Activated naive CD8-positive, alpha-beta T cell treated with anti-CD3 and anti-CD28 coated beads, Interleukin-2, amount 50 U/mL, for 24 hours (primary cell): ENCODE measurements at regions not wholly inside any gene's neighbourhood (a gene's known extent, or its start where the extent isn't known, plus 50 kb on each side); places are given as distances from the start of the nearest gene placed in this dataset.

Source experiments
- ATAC-seq: fragments of 150-1000 bp; cut with Tn5 transposase; one replicate; pipeline ENCODE4 v1.10.0; 2021
- DNase-seq: peaks from one replicate; pipeline ENCODE4 v3.0.0; 2021
- H3K27ac Mint-ChIP-seq: one replicate; pipeline ENCODE4 v1.8.0; 2021; ENCODE audit warnings: mild to moderate bottlenecking, mixed read lengths
- H3K27me3 Mint-ChIP-seq: one replicate; pipeline ENCODE4 v1.8.0; 2021; ENCODE audit warnings: mixed read lengths
- H3K36me3 Mint-ChIP-seq: one replicate; pipeline ENCODE4 v1.8.0; 2021; ENCODE audit warnings: low read depth, mixed read lengths
- H3K4me1 Mint-ChIP-seq: one replicate; pipeline ENCODE4 v1.8.0; 2021; ENCODE audit warnings: mixed read lengths
- H3K4me3 Mint-ChIP-seq: one replicate; pipeline ENCODE4 v1.8.0; 2021; ENCODE audit warnings: mild to moderate bottlenecking, moderate library complexity, mixed read lengths
- H3K9me3 Mint-ChIP-seq: one replicate; pipeline ENCODE4 v1.8.0; 2021; ENCODE audit warnings: mixed read lengths

- no peak for DNase-seq
- no peak overlapping the region for H3K27ac Mint-ChIP-seq
These were observed 667.4 kb upstream of the ZP4 start for GRCh38 chr1:238558156-238558555.

GRCh38 chr1:238552271-238552670 is 661.5 kb upstream of the ZP4 start:
- H3K36me3 Mint-ChIP-seq = no peaks in the 10 kb centered on the region
- DNase-seq = no peak
- no peaks in the 10 kb centered on the region for H3K4me1 Mint-ChIP-seq
- H3K27me3 Mint-ChIP-seq = no peaks in the 10 kb centered on the region
- no peak for ATAC-seq
- no peak overlapping the region for H3K27ac Mint-ChIP-seq
- H3K4me3 Mint-ChIP-seq = no peak overlapping the region
- H3K9me3 Mint-ChIP-seq = no peaks in the 10 kb centered on the region

More at GRCh38 chr1:238558156-238558555, 667.4 kb upstream of the ZP4 start:
- no peaks in the 10 kb centered on the region for H3K4me1 Mint-ChIP-seq
- H3K9me3 Mint-ChIP-seq = peaks cover 11% of the 10 kb centered on the region
- H3K36me3 Mint-ChIP-seq = no peaks in the 10 kb centered on the region
- no peaks in the 10 kb centered on the region for H3K27me3 Mint-ChIP-seq
- H3K4me3 Mint-ChIP-seq = no peak overlapping the region
- no peak for ATAC-seq

GRCh38 chr1:238549137-238549536 is 658.4 kb upstream of the ZP4 start:
- H3K27ac Mint-ChIP-seq = no peak overlapping the region
- no peaks in the 10 kb centered on the region for H3K4me1 Mint-ChIP-seq
- H3K4me3 Mint-ChIP-seq = no peak overlapping the region
- DNase-seq (no peak), ATAC-seq (no peak)
- no peaks in the 10 kb centered on the region for H3K36me3 Mint-ChIP-seq
- no peaks in the 10 kb centered on the region for H3K27me3 Mint-ChIP-seq
- H3K9me3 Mint-ChIP-seq = peaks cover 10% of the 10 kb centered on the region

- Mint-ChIP-seq H3K36me3 (no peaks in the 10 kb centered on the region), H3K27me3 (no peaks in the 10 kb centered on the region), H3K4me1 (no peaks in the 10 kb centered on the region), H3K4me3 (no peak overlapping the region), H3K9me3 (peaks cover 10% of the 10 kb centered on the region), H3K27ac (no peak overlapping the region)
- ATAC-seq (no peak), DNase-seq (no peak)
These were observed 655.4 kb upstream of the ZP4 start for GRCh38 chr1:238546118-238546517.

- H3K36me3 Mint-ChIP-seq = no peaks in the 10 kb centered on the region
- no peak overlapping the region for H3K4me3 Mint-ChIP-seq
- no peaks in the 10 kb centered on the region for H3K4me1 Mint-ChIP-seq
- no peak overlapping the region for H3K27ac Mint-ChIP-seq
- no peaks in the 10 kb centered on the region for H3K27me3 Mint-ChIP-seq
- ATAC-seq (no peak), DNase-seq (no peak)
- peaks cover 4% of the 10 kb centered on the region for H3K9me3 Mint-ChIP-seq
These were observed 646.9 kb upstream of the ZP4 start for GRCh38 chr1:238537641-238538040.

GRCh38 chr1:238530209-238530851 is 639.6 kb upstream of the ZP4 start:
- peaks cover 11% of the 10 kb centered on the region for H3K9me3 Mint-ChIP-seq
- no peak overlapping the region for H3K4me3 Mint-ChIP-seq
- H3K27me3 Mint-ChIP-seq = no peaks in the 10 kb centered on the region
- H3K27ac Mint-ChIP-seq = no peak overlapping the region
- no peak for ATAC-seq
- no peaks in the 10 kb centered on the region for H3K4me1 Mint-ChIP-seq
- H3K36me3 Mint-ChIP-seq = no peaks in the 10 kb centered on the region
- no peak for DNase-seq

- Mint-ChIP-seq H3K9me3 (peaks cover 26% of the 10 kb centered on the region), H3K27ac (no peak overlapping the region), H3K4me1 (no peaks in the 10 kb centered on the region), H3K4me3 (no peak overlapping the region), H3K36me3 (no peaks in the 10 kb centered on the region), H3K27me3 (no peaks in the 10 kb centered on the region)
- DNase-seq (no peak), ATAC-seq (no peak)
These were observed 627.0 kb upstream of the ZP4 start for GRCh38 chr1:238517711-238518110.

GRCh38 chr1:238501290-238501689 is 610.6 kb upstream of the ZP4 start:
- peaks cover 9% of the 10 kb centered on the region for H3K9me3 Mint-ChIP-seq
- ATAC-seq (no peak), DNase-seq (no peak)
- no peaks in the 10 kb centered on the region for H3K27me3 Mint-ChIP-seq
- H3K4me3 Mint-ChIP-seq = no peak overlapping the region
- H3K4me1 Mint-ChIP-seq = no peaks in the 10 kb centered on the region
- no peak overlapping the region for H3K27ac Mint-ChIP-seq
- no peaks in the 10 kb centered on the region for H3K36me3 Mint-ChIP-seq

GRCh38 chr1:238499021-238499420 is 608.3 kb upstream of the ZP4 start:
- Mint-ChIP-seq H3K9me3 (peaks cover 9% of the 10 kb centered on the region), H3K27me3 (no peaks in the 10 kb centered on the region), H3K4me3 (no peak overlapping the region), H3K27ac (no peak overlapping the region), H3K4me1 (no peaks in the 10 kb centered on the region), H3K36me3 (no peaks in the 10 kb centered on the region)
- DNase-seq (no peak), ATAC-seq (no peak)

GRCh38 chr1:238492271-238492670 is 601.5 kb upstream of the ZP4 start:
- H3K9me3 Mint-ChIP-seq = peaks cover 3% of the 10 kb centered on the region
- H3K27me3 Mint-ChIP-seq = no peaks in the 10 kb centered on the region
- no peak for DNase-seq
- H3K36me3 Mint-ChIP-seq = no peaks in the 10 kb centered on the region
- ATAC-seq = no peak
- no peaks in the 10 kb centered on the region for H3K4me1 Mint-ChIP-seq
- H3K4me3 Mint-ChIP-seq = no peak overlapping the region
- H3K27ac Mint-ChIP-seq = no peak overlapping the region

- Mint-ChIP-seq H3K4me3 (no peak overlapping the region), H3K4me1 (no peaks in the 10 kb centered on the region), H3K36me3 (no peaks in the 10 kb centered on the region), H3K9me3 (peaks cover 3% of the 10 kb centered on the region), H3K27me3 (no peaks in the 10 kb centered on the region), H3K27ac (no peak overlapping the region)
- ATAC-seq (no peak), DNase-seq (no peak)
These were observed 600.5 kb upstream of the ZP4 start for GRCh38 chr1:238491265-238491664.

GRCh38 chr1:238489006-238489405 is 598.3 kb upstream of the ZP4 start:
- Mint-ChIP-seq H3K27me3 (no peaks in the 10 kb centered on the region), H3K36me3 (no peaks in the 10 kb centered on the region)
- ATAC-seq = no peak

GRCh38 chr1:238488401-238488800 is 597.7 kb upstream of the ZP4 start:
- Mint-ChIP-seq H3K4me1 (no peaks in the 10 kb centered on the region), H3K4me3 (no peak overlapping the region), H3K27me3 (no peaks in the 10 kb centered on the region), H3K27ac (no peak overlapping the region), H3K9me3 (peaks cover 3% of the 10 kb centered on the region), H3K36me3 (no peaks in the 10 kb centered on the region)
- no peak for ATAC-seq
- DNase-seq = no peak

More at GRCh38 chr1:238489006-238489405, 598.3 kb upstream of the ZP4 start:
- DNase-seq = no peak
- Mint-ChIP-seq H3K9me3 (peaks cover 3% of the 10 kb centered on the region), H3K4me3 (no peak overlapping the region), H3K4me1 (no peaks in the 10 kb centered on the region), H3K27ac (no peak overlapping the region)

GRCh38 chr1:238487931-238488330 is 597.2 kb upstream of the ZP4 start:
- Mint-ChIP-seq H3K4me3 (no peak overlapping the region), H3K9me3 (peaks cover 3% of the 10 kb centered on the region), H3K4me1 (no peaks in the 10 kb centered on the region), H3K36me3 (no peaks in the 10 kb centered on the region), H3K27ac (no peak overlapping the region), H3K27me3 (no peaks in the 10 kb centered on the region)
- DNase-seq (no peak), ATAC-seq (no peak)

- Mint-ChIP-seq H3K9me3 (peaks cover 3% of the 10 kb centered on the region), H3K4me3 (no peak overlapping the region), H3K27me3 (no peaks in the 10 kb centered on the region), H3K36me3 (no peaks in the 10 kb centered on the region), H3K27ac (no peak overlapping the region), H3K4me1 (no peaks in the 10 kb centered on the region)
- ATAC-seq (no peak), DNase-seq (no peak)
These were observed 595.1 kb upstream of the ZP4 start for GRCh38 chr1:238485912-238486209.
